ENCODE measurements at regions not wholly inside any gene's neighbourhood (a gene's known extent, or its start where the extent isn't known, plus 50 kb on each side); places are given as distances from the start of the nearest gene placed in this dataset.

- no peak for DNase-seq
These were observed 56.2 kb upstream of the PJA1 start for GRCh38 chrX:69221239-69222102.

GRCh38 chrX:69218407-69218997 lies 53.2 kb upstream of the PJA1 start:
- no peak for DNase-seq

- no peak for DNase-seq
These were observed 51.7 kb upstream of the PJA1 start for GRCh38 chrX:69216911-69217310.

GRCh38 chrX:69216446-69216845 lies 51.2 kb upstream of the PJA1 start:
- no peak for DNase-seq

- no peak for DNase-seq
These were observed 50.1 kb upstream of the PJA1 start for GRCh38 chrX:69215161-69215875.

Data from stimulated activated CD4-positive, alpha-beta T cell treated with anti-CD3 and anti-CD28 coated beads, Interleukin-2, amount 100 ng/mL, for 24 hours (primary cell).